Spleen (tissue), 3 donors: ENCODE measurements at regions not wholly inside any gene's neighbourhood (a gene's known extent, or its start where the extent isn't known, plus 50 kb on each side); places are given as distances from the start of the nearest gene placed in this dataset.

Experiments
- POLR2A ChIP-seq, 3 donors: fragments of 450-650 bp; IDR thresholded peaks; one replicate each; pipeline ENCODE4 v1.5.1; 2017; ENCODE audit warnings: antibody characterized with exemption in 3 of 3, mild to moderate bottlenecking in 1 of 3
- POLR2AphosphoS5 ChIP-seq, 3 donors: sonication (generic); formaldehyde crosslinking; IDR thresholded peaks; one replicate each; pipeline ENCODE4 v1.5.1; 2017; ENCODE audit warnings: antibody characterized with exemption in 3 of 3

GRCh38 chr2:146450131-146450530, 1394.7 kb upstream of the ACVR2A start:
- TF ChIP-seq POLR2AphosphoS5 (IDR thresholded peaks at IDR 0.05) (no peak), POLR2A (IDR thresholded peaks at IDR 0.05) (no peak)
